Breast epithelium (tissue), 3 donors: ENCODE measurements at regions not wholly inside any gene's neighbourhood (a gene's known extent, or its start where the extent isn't known, plus 50 kb on each side); places are given as distances from the start of the nearest gene placed in this dataset.

ENCODE experiments used
- POLR2A ChIP-seq: fragments of 450-650 bp; IDR thresholded peaks from one replicate; pipeline ENCODE4 v1.6.1; 2016; ENCODE audit warnings: antibody characterized with exemption, mild to moderate bottlenecking, moderate library complexity
- POLR2AphosphoS5 ChIP-seq, 3 donors: sonication (generic); formaldehyde crosslinking; IDR thresholded peaks; one replicate each; pipeline ENCODE4 v1.6.1; 2017; ENCODE audit warnings: antibody characterized with exemption in 3 of 3

GRCh38 chr16:59397638-59398037, 663.5 kb upstream of the GOT2 start:
- TF ChIP-seq POLR2A (no peak), POLR2AphosphoS5 (IDR thresholded peaks at IDR 0.05) (no peak)
